Subcutaneous abdominal adipose tissue (tissue), 5 donors: ENCODE measurements at regions not wholly inside any gene's neighbourhood (a gene's known extent, or its start where the extent isn't known, plus 50 kb on each side); places are given as distances from the start of the nearest gene placed in this dataset.

Experiments used
- H3K27ac ChIP-seq: one replicate; pipeline ENCODE4 v1.7.0; 2013; ENCODE audit warnings: low read depth, mild to moderate bottlenecking, inconsistent platforms, low read length, moderate library complexity
- H3K27me3 ChIP-seq, 5 donors: one replicate each; pipeline ENCODE4 v1.7.0; 2013; ENCODE audit warnings: low read length in 5 of 5, inconsistent platforms in 1 of 5; ENCODE audit not compliant: control insufficient read depth in 5 of 5, insufficient read depth in 4 of 5
- H3K36me3 ChIP-seq, 5 donors: one replicate each; pipeline ENCODE4 v1.7.0; 2013; ENCODE audit warnings: low read length in 5 of 5; ENCODE audit not compliant: control insufficient read depth in 5 of 5, insufficient read depth in 5 of 5
- H3K4me1 ChIP-seq, 5 donors: one replicate each; pipeline ENCODE4 v1.7.0; 2013; ENCODE audit warnings: low read length in 5 of 5, mild to moderate bottlenecking in 3 of 5, moderate library complexity in 1 of 5; ENCODE audit not compliant: control insufficient read depth in 5 of 5, insufficient read depth in 5 of 5
- H3K4me3 ChIP-seq, 5 donors: one replicate each; pipeline ENCODE4 v1.7.0; 2013; ENCODE audit warnings: low read length in 5 of 5, low read depth in 1 of 5
- H3K9ac ChIP-seq, 5 donors: one replicate each; pipeline ENCODE4 v1.7.0; 2013; ENCODE audit warnings: low read length in 5 of 5, mild to moderate bottlenecking in 4 of 5, moderate library complexity in 3 of 5
- H3K9me3 ChIP-seq, 5 donors: one replicate each; pipeline ENCODE4 v1.7.0; 2013; ENCODE audit warnings: low read length in 5 of 5; ENCODE audit not compliant: control insufficient read depth in 5 of 5
- donor health status: healthy.
- donor health status: healthy.
- donor health status: healthy.
- donor health status: healthy.
- donor health status: healthy.

DNA sequence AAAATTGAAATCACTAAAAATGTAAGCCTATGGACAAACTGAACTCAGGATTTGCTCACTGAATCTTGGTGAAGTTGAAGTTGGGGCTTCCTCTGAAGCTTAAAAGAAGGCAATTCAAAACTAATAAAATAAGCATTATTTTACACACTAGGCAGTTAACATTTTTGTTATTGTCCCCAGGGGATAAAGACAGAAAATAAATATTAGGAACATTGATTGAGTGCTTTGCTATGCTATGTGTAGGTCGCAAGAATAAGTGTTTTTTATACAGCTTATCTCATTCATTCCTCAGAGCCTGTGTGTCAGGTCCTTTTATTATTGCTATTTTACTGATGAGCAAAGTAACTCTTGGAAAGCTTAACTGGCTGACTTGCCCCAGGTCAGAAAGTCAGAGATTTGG is 82.2 kb downstream of the ZNF608 start:
- Histone ChIP-seq H3K4me3 (no peak overlapping the region), H3K4me1 (peaks cover 2 to 44% (median 31%) of the 10 kb centered on the region in 5 donors), H3K36me3 (no peaks in the 10 kb centered on the region), H3K27me3 (no peaks in the 10 kb centered on the region), H3K9ac (no peak overlapping the region), H3K27ac (no peak overlapping the region), H3K9me3 (no peaks in the 10 kb centered on the region)

DNA sequence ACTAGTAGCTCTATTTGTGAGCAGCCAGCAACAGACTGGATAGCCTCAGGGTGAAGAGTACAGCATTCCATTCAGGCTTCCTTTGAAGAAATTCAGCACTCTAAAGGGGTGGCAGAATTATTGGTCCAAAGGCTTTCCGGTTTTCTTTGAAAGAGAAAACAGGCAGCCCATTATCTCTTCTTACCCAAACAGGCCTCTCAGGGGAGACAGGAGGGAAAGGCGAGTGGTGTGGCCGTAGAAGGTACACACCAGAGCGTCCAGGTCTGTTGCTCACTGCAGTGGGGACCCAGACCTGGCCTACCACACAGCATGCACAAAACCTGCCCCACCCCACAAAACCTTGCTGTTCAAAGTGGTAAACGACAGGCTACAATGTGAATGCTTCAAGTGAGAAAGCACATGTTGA is 83.3 kb downstream of the ZNF608 start:
- Histone ChIP-seq H3K27me3 (no peaks in the 10 kb centered on the region), H3K4me1 (peaks cover 2 to 45% (median 33%) of the 10 kb centered on the region in 5 donors), H3K9me3 (no peaks in the 10 kb centered on the region), H3K4me3 (no peak overlapping the region), H3K27ac (no peak overlapping the region), H3K36me3 (no peaks in the 10 kb centered on the region), H3K9ac (no peak overlapping the region)

DNA sequence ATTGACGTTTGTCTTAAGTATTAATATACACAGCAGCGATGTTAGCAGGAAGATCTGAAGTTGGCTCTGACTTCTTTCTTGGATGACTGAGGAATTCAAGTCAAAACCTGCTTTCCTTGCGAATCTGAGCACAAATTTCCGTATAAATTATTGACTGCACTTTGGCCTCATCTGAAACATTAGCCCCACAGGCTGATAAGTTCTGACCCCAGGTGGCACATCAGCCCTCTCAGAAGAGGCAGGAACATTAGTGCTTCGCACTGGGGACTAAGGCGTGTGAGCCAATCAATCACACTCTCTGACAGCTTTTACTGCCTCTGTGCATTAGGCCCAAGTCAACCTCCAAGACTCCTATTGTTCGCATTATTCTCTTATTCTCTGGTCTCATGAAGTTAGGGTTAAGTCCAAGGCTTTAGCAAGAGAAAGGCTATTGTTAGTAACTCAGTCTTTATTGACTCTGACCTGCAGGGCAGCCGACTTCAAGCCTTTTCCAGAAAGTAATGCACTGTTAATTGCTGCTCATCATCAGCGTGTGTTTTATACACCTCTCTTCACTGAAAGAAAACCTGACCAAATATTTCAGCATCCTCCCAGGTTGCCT is 84.2 kb downstream of the ZNF608 start:
- H3K4me1 ChIP-seq: peaks cover 2 to 45% (median 33%) of the 10 kb centered on the region in 5 donors
- H3K9ac ChIP-seq: no peak overlapping the region
- H3K27ac ChIP-seq: no peak overlapping the region
- H3K27me3 ChIP-seq: no peaks in the 10 kb centered on the region
- H3K4me3 ChIP-seq: no peak overlapping the region
- no peaks in the 10 kb centered on the region for H3K36me3 ChIP-seq
- no peaks in the 10 kb centered on the region for H3K9me3 ChIP-seq

DNA sequence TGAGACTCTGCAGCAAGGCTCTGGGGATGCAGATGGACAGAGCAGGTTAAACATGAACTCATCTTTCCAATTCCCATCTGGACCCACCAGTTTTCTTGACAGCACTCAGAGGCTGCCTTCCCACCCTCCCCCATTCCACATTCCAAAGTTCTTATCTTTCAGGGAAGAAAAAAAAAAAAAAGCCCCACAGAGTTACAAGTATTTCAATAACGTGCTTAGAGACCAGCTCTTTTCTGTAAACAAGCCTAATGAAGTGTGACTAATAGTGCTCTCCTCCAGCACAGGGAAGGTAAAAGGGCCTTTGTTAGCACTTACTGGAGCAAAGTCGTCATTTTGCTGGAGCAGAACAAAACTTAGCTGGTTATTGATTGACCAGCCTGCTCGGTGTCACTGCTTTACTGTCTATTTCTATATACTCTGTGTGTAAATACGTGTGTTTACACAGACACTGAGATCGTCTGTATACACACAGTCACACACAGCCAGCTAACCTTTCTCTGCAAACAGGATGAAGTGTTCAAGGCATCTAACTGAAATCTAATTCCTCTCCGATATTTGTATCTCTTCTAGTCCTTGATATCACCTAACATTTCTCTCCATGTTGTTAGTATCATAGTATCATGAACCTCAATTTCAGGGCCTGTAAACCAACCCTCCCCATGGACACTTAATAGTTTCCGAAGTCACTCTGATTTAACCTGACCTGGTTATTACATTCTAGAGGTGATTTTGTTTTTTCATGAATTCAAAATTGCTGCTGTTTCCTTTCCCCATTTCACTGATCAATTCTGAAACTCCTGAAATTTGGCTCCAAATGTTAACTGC is 84.9 kb downstream of the ZNF608 start:
- Histone ChIP-seq H3K4me1 (peaks cover 2 to 48% (median 33%) of the 10 kb centered on the region in 5 donors), H3K4me3 (no peak overlapping the region), H3K27ac (peak overlapping the region; percentile 2), H3K9ac (no peak overlapping the region), H3K27me3 (no peaks in the 10 kb centered on the region), H3K36me3 (no peaks in the 10 kb centered on the region), H3K9me3 (no peaks in the 10 kb centered on the region)

DNA sequence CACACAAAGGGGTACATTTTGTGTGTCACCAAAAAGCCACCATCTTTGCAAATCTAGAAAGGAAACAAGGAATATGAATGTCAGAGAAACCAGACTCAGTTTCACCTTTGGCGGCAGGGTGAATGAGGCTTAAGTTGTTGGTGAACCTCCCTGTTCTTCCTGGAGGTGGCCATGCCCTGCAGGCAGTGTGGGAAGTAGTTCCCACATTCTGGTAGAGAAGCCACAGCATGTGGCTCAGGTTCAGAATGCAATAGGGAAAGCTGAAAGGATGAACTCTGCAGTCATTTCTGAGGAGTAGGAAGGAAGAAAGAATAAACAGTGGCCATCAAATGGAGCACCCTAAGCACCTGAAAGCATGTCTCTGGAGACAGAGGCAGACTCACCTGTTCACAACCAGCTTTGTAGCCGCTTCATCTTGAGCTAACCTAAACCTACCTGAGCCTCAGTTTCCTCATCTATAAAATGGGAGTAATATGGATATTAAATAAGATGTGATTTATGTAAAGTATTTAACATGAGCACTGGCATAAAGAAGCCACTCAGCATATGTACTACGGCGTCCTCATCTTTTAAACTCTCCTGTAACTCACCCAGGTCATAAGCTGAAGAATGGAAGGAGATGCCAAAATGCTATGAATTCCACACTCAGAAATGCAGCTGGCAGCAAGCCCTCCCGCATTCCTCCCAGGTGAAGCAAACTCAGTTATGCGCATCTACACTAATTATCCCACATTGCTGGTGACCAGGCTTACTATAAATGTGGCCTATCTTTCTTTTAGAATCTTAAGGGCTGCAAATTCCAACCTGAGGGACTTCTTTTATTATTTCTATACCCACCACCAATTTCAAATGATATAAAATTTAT is 86.0 kb downstream of the ZNF608 start:
- no peaks in the 10 kb centered on the region for H3K36me3 ChIP-seq
- no peaks in the 10 kb centered on the region for H3K9me3 ChIP-seq
- H3K9ac ChIP-seq: no peak overlapping the region
- no peaks in the 10 kb centered on the region for H3K27me3 ChIP-seq
- no peak overlapping the region for H3K27ac ChIP-seq
- no peak overlapping the region for H3K4me3 ChIP-seq
- peaks cover 2 to 56% (median 43%) of the 10 kb centered on the region in 5 donors for H3K4me1 ChIP-seq

DNA sequence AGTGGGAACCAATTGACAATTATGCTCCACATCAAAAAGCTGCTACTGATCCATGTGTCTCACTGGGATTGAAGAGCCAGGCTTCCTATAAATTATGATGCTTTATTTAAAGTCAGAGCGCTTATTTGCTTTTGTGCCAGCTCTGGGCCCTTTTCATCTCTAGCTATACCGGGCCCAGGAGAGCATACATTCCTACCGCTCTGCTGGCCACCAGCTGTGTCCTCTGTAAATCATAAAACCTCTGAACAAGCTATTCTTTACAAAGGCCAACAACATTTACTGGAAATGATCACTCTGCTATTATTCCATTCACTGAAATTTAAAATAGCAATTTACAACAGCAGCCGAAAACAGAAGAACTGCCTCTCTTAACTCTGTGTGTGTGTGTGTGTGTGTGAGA is 86.6 kb downstream of the ZNF608 start:
- Histone ChIP-seq H3K36me3 (no peaks in the 10 kb centered on the region), H3K9me3 (no peaks in the 10 kb centered on the region), H3K9ac (no peak overlapping the region), H3K4me1 (peaks cover 2 to 63% (median 50%) of the 10 kb centered on the region in 5 donors), H3K27me3 (no peaks in the 10 kb centered on the region), H3K4me3 (no peak overlapping the region), H3K27ac (peak overlapping the region; percentile 32)

DNA sequence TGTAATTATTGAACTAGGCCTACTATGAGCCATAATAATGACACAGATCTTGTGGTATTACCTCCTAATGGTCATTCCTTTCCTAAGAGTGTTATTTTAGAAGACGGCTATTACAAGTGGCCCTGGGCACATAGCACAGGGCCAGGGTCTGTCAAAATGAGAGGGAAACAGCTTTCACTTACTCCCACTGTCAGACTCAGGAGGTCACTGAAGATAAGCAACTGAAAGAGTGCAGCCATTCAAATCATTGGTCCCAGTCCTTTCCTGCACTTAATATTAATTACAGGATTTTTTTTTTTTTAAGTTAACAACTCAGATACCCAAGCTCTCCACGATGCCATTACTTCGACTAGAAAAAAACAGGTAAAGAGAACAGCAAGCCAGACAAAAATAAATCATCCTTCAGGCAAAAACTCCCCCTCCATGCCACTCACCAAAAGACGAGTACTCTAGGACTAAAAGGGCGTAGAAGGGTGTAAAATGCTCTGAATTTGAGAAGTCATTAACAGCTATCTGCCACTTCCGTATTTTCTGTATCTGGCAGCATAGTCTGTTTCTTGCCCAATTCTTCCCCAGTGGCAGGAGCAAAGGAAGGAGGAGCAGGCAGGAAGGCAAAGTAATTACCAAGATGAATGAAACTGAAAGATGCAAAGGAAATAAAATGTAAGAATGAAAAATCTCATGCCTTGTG is 87.4 kb downstream of the ZNF608 start:
- H3K4me3 ChIP-seq: peak overlapping the region in 1 of 5 donors; percentile 0
- no peaks in the 10 kb centered on the region for H3K36me3 ChIP-seq
- no peaks in the 10 kb centered on the region for H3K9me3 ChIP-seq
- peaks cover 2 to 70% (median 57%) of the 10 kb centered on the region in 5 donors for H3K4me1 ChIP-seq
- peaks cover 0 to 3% (median 0%) of the 10 kb centered on the region in 5 donors for H3K27me3 ChIP-seq
- H3K27ac ChIP-seq: peak overlapping the region; percentile 33
- peak overlapping the region in 1 of 5 donors; percentile 17 for H3K9ac ChIP-seq

DNA sequence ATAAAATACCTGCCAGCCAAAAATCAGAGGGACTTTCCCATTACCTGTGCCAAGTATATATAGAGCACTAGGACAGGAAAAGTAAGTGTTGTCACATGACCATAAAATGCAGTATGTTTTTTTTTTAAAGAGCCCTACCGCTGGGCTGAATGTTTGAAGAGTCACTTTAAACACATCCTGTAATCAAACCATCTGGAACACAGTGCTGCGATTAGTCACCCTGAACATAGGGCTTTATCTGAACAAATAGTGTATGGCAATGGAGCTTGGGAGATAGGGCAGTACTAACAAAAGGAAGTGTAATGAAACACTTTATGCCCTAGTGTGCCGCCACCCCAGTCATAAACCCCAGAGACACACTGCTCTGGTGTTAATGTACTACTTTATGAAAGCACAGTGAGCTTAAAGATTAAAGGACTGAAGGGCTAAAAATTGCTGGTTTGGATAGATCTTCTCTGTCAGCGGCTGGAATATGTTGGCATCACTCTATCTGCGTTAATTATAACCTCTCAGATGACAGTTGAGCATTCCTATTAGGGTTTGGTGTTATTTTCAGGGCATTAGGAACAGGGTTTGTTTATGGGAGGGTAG is 90.4 kb downstream of the ZNF608 start:
- H3K4me3 ChIP-seq: peak overlapping the region in 1 of 5 donors; percentile 13
- H3K4me1 ChIP-seq: peaks cover 5 to 69% (median 58%) of the 10 kb centered on the region in 5 donors
- H3K36me3 ChIP-seq: no peaks in the 10 kb centered on the region
- H3K27ac ChIP-seq: peak overlapping the region; percentile 48
- H3K27me3 ChIP-seq: peaks cover 0 to 3% (median 0%) of the 10 kb centered on the region in 5 donors
- no peaks in the 10 kb centered on the region for H3K9me3 ChIP-seq
- no peak overlapping the region for H3K9ac ChIP-seq

DNA sequence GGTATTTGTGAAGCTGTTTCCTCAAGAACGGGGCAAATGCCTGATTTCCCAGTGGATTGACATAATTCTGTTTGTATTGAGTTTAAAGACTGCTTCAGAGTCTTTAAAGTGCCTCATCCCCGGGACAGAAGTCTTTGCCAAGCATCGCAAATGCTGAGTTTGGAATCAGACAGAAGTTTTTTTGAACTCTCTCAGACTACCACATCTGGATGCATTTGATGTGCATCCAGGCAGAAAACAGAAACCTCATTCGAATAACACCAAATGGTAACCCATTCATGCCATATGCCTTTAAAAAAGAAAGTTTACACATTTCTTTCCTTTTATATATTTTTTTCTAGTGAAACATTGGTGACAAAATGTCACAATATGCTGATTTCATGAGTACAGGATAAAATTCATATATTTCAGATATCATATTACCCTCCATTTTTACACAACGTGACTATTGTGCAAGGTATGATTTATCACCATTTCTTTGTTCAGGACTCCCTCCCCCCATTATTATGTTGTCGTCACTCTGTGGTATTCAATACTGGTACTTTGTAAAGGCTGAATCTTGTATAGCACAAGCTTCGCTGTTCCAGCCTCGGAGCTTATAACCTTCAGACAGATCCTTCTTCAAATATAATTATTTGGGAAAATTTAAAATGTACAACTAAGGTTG is 91.1 kb downstream of the ZNF608 start:
- Histone ChIP-seq H3K9ac (peak overlapping the region in 1 of 5 donors; percentile 11), H3K4me3 (peak overlapping the region in 1 of 5 donors; percentile 13), H3K4me1 (peaks cover 5 to 69% (median 58%) of the 10 kb centered on the region in 5 donors), H3K27ac (peak overlapping the region; percentile 48), H3K9me3 (no peaks in the 10 kb centered on the region), H3K27me3 (peaks cover 0 to 3% (median 0%) of the 10 kb centered on the region in 5 donors), H3K36me3 (no peaks in the 10 kb centered on the region)
